ENCODE measurements at regions not wholly inside any gene's neighbourhood (a gene's known extent, or its start where the extent isn't known, plus 50 kb on each side); places are given as distances from the start of the nearest gene placed in this dataset.
"Not testable (repeated sequence)": the region's sequence is repeated elsewhere in the genome, so short reads cannot be mapped to it uniquely, and the experiment has no call there.

DNA sequence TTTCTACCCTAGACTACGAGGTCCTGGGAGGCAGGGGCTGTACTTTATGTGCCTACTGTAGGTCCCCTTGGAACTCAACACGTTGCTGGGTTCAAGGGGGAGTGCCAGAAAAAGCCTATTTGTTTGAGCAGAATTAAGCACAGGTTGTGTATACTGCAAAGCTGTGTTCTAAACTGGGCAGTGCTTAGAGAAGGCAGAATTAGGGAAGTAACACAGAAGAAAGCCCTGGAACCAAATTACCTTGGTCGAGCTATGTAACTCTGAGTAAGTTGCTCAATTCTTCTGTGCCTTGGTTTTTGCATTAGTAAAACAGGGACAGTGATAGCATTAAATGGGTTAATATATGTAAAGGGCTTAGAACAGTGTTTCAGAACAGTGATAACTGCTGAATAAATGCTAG, 245.0 kb upstream of the SFRP2 start:
- TF ChIP-seq, protein P1, sequence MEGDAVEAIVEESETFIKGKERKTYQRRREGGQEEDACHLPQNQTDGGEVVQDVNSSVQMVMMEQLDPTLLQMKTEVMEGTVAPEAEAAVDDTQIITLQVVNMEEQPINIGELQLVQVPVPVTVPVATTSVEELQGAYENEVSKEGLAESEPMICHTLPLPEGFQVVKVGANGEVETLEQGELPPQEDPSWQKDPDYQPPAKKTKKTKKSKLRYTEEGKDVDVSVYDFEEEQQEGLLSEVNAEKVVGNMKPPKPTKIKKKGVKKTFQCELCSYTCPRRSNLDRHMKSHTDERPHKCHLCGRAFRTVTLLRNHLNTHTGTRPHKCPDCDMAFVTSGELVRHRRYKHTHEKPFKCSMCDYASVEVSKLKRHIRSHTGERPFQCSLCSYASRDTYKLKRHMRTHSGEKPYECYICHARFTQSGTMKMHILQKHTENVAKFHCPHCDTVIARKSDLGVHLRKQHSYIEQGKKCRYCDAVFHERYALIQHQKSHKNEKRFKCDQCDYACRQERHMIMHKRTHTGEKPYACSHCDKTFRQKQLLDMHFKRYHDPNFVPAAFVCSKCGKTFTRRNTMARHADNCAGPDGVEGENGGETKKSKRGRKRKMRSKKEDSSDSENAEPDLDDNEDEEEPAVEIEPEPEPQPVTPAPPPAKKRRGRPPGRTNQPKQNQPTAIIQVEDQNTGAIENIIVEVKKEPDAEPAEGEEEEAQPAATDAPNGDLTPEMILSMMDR (conservative IDR thresholded peaks at IDR 0.05; ENCODE audit: low read depth, low read length), result no peak

DNA sequence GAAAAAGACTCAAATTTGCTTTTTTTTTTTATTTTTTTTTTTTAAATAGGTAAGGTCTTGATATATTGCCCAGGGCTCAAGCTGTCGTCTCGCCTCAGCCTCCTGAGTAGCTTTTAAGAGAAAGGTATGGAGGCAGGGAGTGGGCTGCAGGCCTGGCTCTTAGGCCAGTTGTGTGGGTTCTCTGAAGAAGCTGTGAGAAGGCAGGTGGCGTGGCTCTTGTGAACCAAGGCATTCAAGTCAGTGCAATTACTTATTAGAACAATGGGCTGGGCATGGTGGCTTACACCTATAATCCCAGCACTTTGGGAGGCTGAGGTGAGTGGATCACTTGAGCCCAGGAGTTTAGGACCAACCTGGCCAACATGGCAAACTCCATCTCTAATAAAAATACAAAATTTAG, 244.0 kb upstream of the SFRP2 start:
- DNase-seq (ENCODE audit: low read depth), result no peak
- TF ChIP-seq, protein P1 (conservative IDR thresholded peaks at IDR 0.05; ENCODE audit: low read depth, low read length), result no peak

More for the DNA sequence above, 245.0 kb upstream of the SFRP2 start:
- no peak for DNase-seq (ENCODE audit: low read depth)
- H3K4me3 ChIP-seq (ENCODE audit: low read depth, low read length), result no peak overlapping the region

DNA sequence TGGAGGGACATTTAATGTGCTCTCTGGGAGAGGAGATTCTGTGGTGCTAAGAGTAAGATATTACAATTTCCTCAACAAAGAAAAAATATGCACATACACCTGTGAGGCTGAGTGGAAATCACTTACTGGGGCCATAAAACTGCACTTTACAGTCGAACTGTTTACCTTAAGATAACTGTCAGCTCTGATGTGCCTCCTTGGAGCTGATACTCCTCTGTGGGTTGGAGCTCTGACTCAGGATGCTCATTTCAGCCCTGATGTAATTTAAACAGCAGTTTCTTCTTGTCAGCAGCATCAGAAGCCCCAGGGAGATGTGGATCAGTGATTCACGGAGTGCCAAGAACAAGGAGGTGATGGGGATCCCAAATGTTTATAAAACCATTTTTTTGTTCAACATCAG, 241.9 kb upstream of the SFRP2 start:
- TF ChIP-seq, protein P1 (conservative IDR thresholded peaks at IDR 0.05; ENCODE audit: low read depth, low read length), result no peak
- peak; percentile 10 for DNase-seq (ENCODE audit: low read depth)
- no peak overlapping the region for H3K4me3 ChIP-seq (ENCODE audit: low read depth, low read length)

More for the DNA sequence above, 244.0 kb upstream of the SFRP2 start:
- H3K4me3 ChIP-seq (ENCODE audit: low read depth, low read length), result no peak overlapping the region

DNA sequence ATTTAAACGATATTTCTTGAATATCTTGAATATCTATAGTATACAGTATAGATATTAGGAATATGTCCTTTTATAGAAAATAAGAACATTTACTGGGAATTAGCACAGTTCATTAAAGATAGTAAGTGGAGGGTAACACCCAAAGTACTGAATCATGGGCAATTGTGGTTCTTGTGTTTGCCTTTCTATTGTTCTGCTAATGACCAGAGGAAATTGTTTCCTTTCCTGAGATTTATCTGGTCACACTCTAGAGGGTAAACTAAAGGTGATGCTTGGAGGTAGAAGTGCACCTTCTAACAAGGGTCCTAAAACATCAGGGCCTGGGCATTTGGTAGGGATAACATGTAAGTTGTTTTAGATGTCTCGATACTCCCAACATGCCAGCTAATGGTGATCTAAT, 241.3 kb upstream of the SFRP2 start:
- no peak overlapping the region for H3K4me3 ChIP-seq (ENCODE audit: low read depth, low read length)
- DNase-seq (ENCODE audit: low read depth), result no peak
- TF ChIP-seq, protein P1 (conservative IDR thresholded peaks at IDR 0.05; ENCODE audit: low read depth, low read length), result no peak

DNA sequence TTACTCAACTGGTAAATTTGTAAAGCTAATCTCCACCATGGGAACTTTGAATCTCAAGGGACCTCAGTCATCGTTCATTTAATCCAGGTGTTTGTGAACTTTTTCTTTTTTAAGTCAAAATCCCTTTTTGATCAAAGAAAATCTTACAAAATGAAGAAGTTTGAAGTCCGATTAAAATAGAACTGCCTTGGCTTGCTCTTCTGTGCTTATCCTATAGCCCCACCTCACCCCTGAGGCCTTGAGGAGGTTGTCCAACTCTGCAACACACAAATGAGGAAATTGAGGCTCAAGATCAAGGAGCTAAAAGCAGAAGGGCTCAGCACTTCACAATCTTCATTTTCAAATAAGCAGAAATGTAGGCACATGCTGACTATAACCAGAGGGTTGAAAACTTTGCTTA, 240.3 kb upstream of the SFRP2 start:
- H3K4me3 ChIP-seq (ENCODE audit: low read depth, low read length), result no peak overlapping the region
- no peak for DNase-seq (ENCODE audit: low read depth)
- TF ChIP-seq, protein P1 (conservative IDR thresholded peaks at IDR 0.05; ENCODE audit: low read depth, low read length), result no peak

DNA sequence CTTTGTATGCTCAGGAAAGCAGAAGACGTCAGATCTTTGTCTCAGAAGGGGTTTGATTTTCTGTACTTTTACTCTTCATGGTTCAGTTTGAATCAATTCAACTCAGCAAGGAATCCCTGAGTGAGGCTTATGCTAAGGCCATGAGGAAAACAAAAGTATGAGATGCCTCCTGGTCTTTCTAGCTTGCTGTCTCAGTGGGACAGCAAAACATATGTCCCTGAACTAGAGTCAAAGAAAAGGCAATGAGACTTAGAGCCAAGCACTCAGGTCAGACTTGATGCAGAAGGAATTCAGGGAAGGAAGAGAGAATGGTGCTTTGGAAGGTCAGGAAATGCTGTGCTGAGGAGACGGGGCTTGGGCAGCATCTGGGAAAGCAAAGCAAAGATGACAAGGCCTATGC, 236.2 kb upstream of the SFRP2 start:
- TF ChIP-seq, protein P1 (conservative IDR thresholded peaks at IDR 0.05; ENCODE audit: low read depth, low read length), result no peak
- no peak overlapping the region for H3K4me3 ChIP-seq (ENCODE audit: low read depth, low read length)
- no peak for DNase-seq (ENCODE audit: low read depth)

DNA sequence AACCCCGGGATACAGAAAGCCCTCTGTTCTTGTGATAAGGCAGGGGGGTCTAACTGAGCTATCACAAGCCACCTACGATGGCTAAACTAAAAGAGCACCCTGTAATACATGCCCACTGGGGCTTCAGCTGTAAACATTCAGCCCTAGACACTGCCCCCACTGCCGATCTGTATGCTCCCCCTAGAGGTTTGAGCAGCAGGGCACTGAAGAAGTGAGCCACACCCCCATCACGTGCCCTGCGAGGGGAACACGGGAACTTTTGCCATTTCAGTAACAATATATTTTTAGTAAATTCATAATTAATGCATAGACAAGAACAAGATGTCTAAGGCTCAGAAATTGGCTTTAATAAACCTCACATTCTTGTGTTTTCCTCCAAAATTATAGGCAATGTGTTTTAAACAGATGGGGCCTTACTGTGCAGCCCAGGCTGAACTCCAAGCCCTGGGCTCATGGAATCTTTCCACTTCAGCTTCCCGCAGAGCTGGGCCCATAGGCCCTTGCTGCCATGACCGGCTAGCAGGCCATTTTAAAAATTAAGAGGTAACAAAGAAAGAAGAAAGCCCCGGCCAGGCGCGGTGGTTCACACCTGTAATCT, 235.3 kb upstream of the SFRP2 start:
- no peak overlapping the region for H3K4me3 ChIP-seq (ENCODE audit: low read depth, low read length)
- DNase-seq (ENCODE audit: low read depth), result peak; percentile 13
- TF ChIP-seq, protein P1 (conservative IDR thresholded peaks at IDR 0.05; ENCODE audit: low read depth, low read length), result peak; percentile 52

DNA sequence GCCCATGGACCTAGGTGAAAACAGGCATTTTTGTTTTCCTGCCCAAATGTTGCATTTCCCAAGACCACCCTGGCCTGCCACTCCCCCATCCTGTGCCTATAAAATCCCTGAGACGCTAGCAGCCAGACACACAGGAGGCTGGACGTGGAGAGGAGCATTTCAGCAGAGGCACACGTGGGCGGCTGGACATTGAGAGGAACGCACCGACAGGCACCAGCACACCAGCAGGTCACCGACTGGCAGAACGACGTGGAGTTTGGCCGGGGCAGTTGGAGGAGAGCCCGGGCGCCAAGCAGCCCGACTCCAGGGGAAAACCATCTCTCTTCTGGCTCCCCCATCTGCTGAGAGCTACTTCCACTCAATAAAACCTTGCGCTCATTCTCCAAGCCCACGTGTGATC, 234.8 kb upstream of the SFRP2 start:
- H3K4me3 ChIP-seq (ENCODE audit: low read depth, low read length); DNase-seq (ENCODE audit: low read depth): not testable (repeated sequence)

All from choroid plexus epithelial cell (primary cell).